H1 (cell line): ENCODE measurements at regions not wholly inside any gene's neighbourhood (a gene's known extent, or its start where the extent isn't known, plus 50 kb on each side); places are given as distances from the start of the nearest gene placed in this dataset.
A peak's percentile ranks its signal among the peaks of the same experiment; 100 is the strongest.

Experiments used
- CTCF ChIA-PET: fragments of 300-600 bp; sonication (Branson Sonifier 250); formaldehyde crosslinking; loops from one replicate; lab custom pipeline; 2021; ENCODE audit not compliant: partially characterized antibody; lab: Charles Lee
- POLR2A ChIA-PET: fragments of 300-600 bp; sonication (Branson Sonifier 250); formaldehyde crosslinking; loops from one replicate; lab custom pipeline; 2021; ENCODE audit warnings: inconsistent platforms; ENCODE audit not compliant: partially characterized antibody; lab: Charles Lee
- DNase-seq, 2 experiments: peaks; one replicate each; pipeline versions ENCODE4 v3.0.0 to v3.0.0-alpha.2; 2010 to 2022; ENCODE audit warnings: low spot score in 2 of 2, low read depth in 1 of 2, mixed read lengths in 1 of 2
- FAIRE-seq: peaks from 2 replicates; lab custom pipeline; 2011; peaks lifted over from hg19 to GRCh38; lab: Jason Lieb, UNC
- H2AFZ ChIP-seq: 2 replicates; pipeline ENCODE4 v1.8.1; 2012; ENCODE audit warnings: low read length, inconsistent platforms
- H2AK5ac ChIP-seq: 2 replicates; pipeline ENCODE4 v1.6.1; 2013; ENCODE audit warnings: low read depth, low read length
- H2BK120ac ChIP-seq: replicated peaks from 2 replicates; pipeline ENCODE3; 2013; ENCODE audit warnings: low read depth, low read length, inconsistent platforms
- H2BK12ac ChIP-seq: 2 replicates; pipeline ENCODE4 v1.6.1; 2013; ENCODE audit warnings: low read depth, low read length
- H2BK15ac ChIP-seq: 2 replicates; pipeline ENCODE4 v1.6.1; 2013; ENCODE audit warnings: low read length
- H2BK20ac ChIP-seq: 2 replicates; pipeline ENCODE4 v1.6.1; 2013; ENCODE audit warnings: low read length
- H2BK5ac ChIP-seq: 2 replicates; pipeline ENCODE4 v1.6.1; 2013; ENCODE audit warnings: low read depth, low read length
- H3K14ac ChIP-seq: 2 replicates; pipeline ENCODE4 v1.6.1; 2013; ENCODE audit warnings: inconsistent platforms; ENCODE audit not compliant: insufficient read length
- H3K18ac ChIP-seq: 2 replicates; pipeline ENCODE4 v1.6.1; 2013; ENCODE audit warnings: low read length; ENCODE audit errors: extremely low read depth
- H3K23ac ChIP-seq: 2 replicates; pipeline ENCODE4 v1.6.1; 2013; ENCODE audit warnings: inconsistent platforms; ENCODE audit not compliant: insufficient read length
- H3K23me2 ChIP-seq: 2 replicates; pipeline ENCODE4 v1.6.1; 2013; ENCODE audit warnings: low read depth, low read length
- H3K27ac ChIP-seq: 2 replicates; pipeline ENCODE4 v1.6.1; 2011; ENCODE audit warnings: low read depth, low read length, inconsistent platforms
- H3K27me3 ChIP-seq, 4 experiments: replicated peaks in 1 of 4; 1 replicate in 1 of 4; 2 replicates in 3 of 4; pipeline versions ENCODE4 v1.6.1 to v1.8.1; 2011 to 2013; ENCODE audit warnings: low read length in 3 of 4, mild to moderate bottlenecking in 3 of 4, inconsistent platforms in 2 of 4, mixed read lengths in 2 of 4, moderate library complexity in 1 of 4; ENCODE audit not compliant: control insufficient read depth in 3 of 4, insufficient read depth in 3 of 4; ENCODE audit errors: extremely low read depth in 1 of 4
- H3K36me3 ChIP-seq, 4 experiments: 2 replicates each; pipeline versions ENCODE4 v1.6.1 to v1.8.1; 2011 to 2013; ENCODE audit warnings: mild to moderate bottlenecking in 4 of 4, low read length in 3 of 4, moderate library complexity in 2 of 4, control low read depth in 1 of 4, inconsistent platforms in 1 of 4; ENCODE audit not compliant: insufficient read depth in 4 of 4, control insufficient read depth in 2 of 4
- H3K4ac ChIP-seq: replicated peaks from 2 replicates; pipeline ENCODE3; 2013; ENCODE audit warnings: low read length, low read depth, mixed read lengths, inconsistent platforms; ENCODE audit not compliant: insufficient read length
- H3K4me1 ChIP-seq, 4 experiments: replicated peaks in 1 of 4; 1 replicate in 1 of 4; 2 replicates in 3 of 4; pipeline versions ENCODE4 v1.6.1 to v1.8.1; 2011 to 2013; ENCODE audit warnings: low read length in 3 of 4, inconsistent platforms in 2 of 4, mixed read lengths in 1 of 4; ENCODE audit not compliant: insufficient read depth in 4 of 4, control insufficient read depth in 3 of 4
- H3K4me2 ChIP-seq, 2 experiments: 2 replicates each; pipeline versions ENCODE4 v1.6.1 to v1.8.1; 2011 to 2013; ENCODE audit warnings: low read depth in 2 of 2, low read length in 2 of 2, control low read depth in 1 of 2, inconsistent platforms in 1 of 2, mild to moderate bottlenecking in 1 of 2; ENCODE audit not compliant: insufficient read depth in 1 of 2
- H3K4me3 ChIP-seq, 4 experiments: fragments of 200-600, 300-600 bp in 1 of 4; sonication (generic), shearing (Covaris generic), sonication (Bioruptor Twin) in 1 of 4; 2 replicates each; pipeline versions ENCODE4 v1.5.1 to v1.8.1; 2011 to 2016; ENCODE audit warnings: low read length in 4 of 4, low read depth in 3 of 4, control low read depth in 2 of 4, inconsistent platforms in 2 of 4, mild to moderate bottlenecking in 2 of 4, mixed read lengths in 1 of 4, moderate library complexity in 1 of 4; ENCODE audit not compliant: insufficient read depth in 2 of 4; ENCODE audit errors: extremely low read depth in 1 of 4
- H3K56ac ChIP-seq: replicated peaks from 2 replicates; pipeline ENCODE3; 2013; ENCODE audit warnings: low read depth, mild to moderate bottlenecking, mixed read lengths, low read length, inconsistent platforms; ENCODE audit not compliant: insufficient read length
- H3K79me1 ChIP-seq: 2 replicates; pipeline ENCODE4 v1.6.1; 2013; ENCODE audit warnings: low read depth, low read length, control low read depth
- H3K79me2 ChIP-seq, 2 experiments: 2 replicates each; pipeline versions ENCODE4 v1.6.1 to v1.8.1; 2012 to 2013; ENCODE audit warnings: low read length in 2 of 2, mild to moderate bottlenecking in 2 of 2, inconsistent platforms in 1 of 2; ENCODE audit not compliant: insufficient read depth in 2 of 2, control insufficient read depth in 1 of 2
- H3K9ac ChIP-seq, 4 experiments: replicated peaks in 1 of 4; 1 replicate in 1 of 4; 2 replicates in 3 of 4; pipeline versions ENCODE4 v1.6.1 to v1.8.1; 2011 to 2013; ENCODE audit warnings: low read depth in 3 of 4, low read length in 3 of 4, control low read depth in 2 of 4, mild to moderate bottlenecking in 2 of 4, moderate library complexity in 2 of 4, inconsistent platforms in 1 of 4; ENCODE audit errors: extremely low read depth in 1 of 4
- H3K9me3 ChIP-seq, 2 experiments: 2 replicates each; pipeline versions ENCODE4 v1.6.1 to v1.8.1; 2012 to 2013; ENCODE audit warnings: mild to moderate bottlenecking in 2 of 2, moderate library complexity in 2 of 2, control low read depth in 1 of 2, inconsistent platforms in 1 of 2, low read depth in 1 of 2, low read length in 1 of 2, mixed read lengths in 1 of 2; ENCODE audit not compliant: insufficient read depth in 2 of 2
- H4K20me1 ChIP-seq, 2 experiments: replicated peaks in 1 of 2; 2 replicates each; pipeline versions ENCODE3 to v1.8.1; 2011 to 2013; ENCODE audit warnings: inconsistent platforms in 2 of 2, low read length in 2 of 2, mild to moderate bottlenecking in 1 of 2; ENCODE audit not compliant: insufficient read depth in 2 of 2, control insufficient read depth in 1 of 2
- H4K5ac ChIP-seq: 2 replicates; pipeline ENCODE4 v1.6.1; 2013; ENCODE audit warnings: low read length, low read depth, mixed read lengths, inconsistent platforms; ENCODE audit not compliant: insufficient read length
- H4K8ac ChIP-seq: 2 replicates; pipeline ENCODE4 v1.8.0; 2013; ENCODE audit warnings: mild to moderate bottlenecking, moderate library complexity, low read length, inconsistent platforms; ENCODE audit not compliant: insufficient read depth; ENCODE audit errors: extremely low read depth
- H4K91ac ChIP-seq: replicated peaks from 2 replicates; pipeline ENCODE3; 2013; ENCODE audit warnings: low read length, mixed read lengths, inconsistent platforms; ENCODE audit not compliant: insufficient read length
- BACH1 ChIP-seq: IDR thresholded peaks from 2 replicates; pipeline ENCODE4 v1.6.1; 2012; ENCODE audit warnings: low read length, improper control_type of control experiment
- BCL11A ChIP-seq, 2 experiments: IDR thresholded peaks; one replicate each; pipeline ENCODE4 v1.6.1; 2011; ENCODE audit warnings: low read depth in 2 of 2, low read length in 2 of 2, mild to moderate bottlenecking in 2 of 2
- CBX8 ChIP-seq: fragments of 300-800, 300-1000 bp; sonication (generic); IDR thresholded peaks from 2 replicates; pipeline ENCODE4 v1.7.1; 2016; ENCODE audit warnings: low read depth, low read length, borderline replicate concordance
- FOSL1 ChIP-seq: IDR thresholded peaks from 2 replicates; pipeline ENCODE4 v1.6.1; 2011; ENCODE audit warnings: mild to moderate bottlenecking, low read depth, low read length, moderate library complexity; ENCODE audit not compliant: insufficient read depth
- KDM1A ChIP-seq: fragments of 200-600, 300-600 bp; sonication (generic); IDR thresholded peaks from 2 replicates; pipeline ENCODE4 v1.7.1; 2016; ENCODE audit warnings: mild to moderate bottlenecking, low read length, borderline replicate concordance
- MAFK ChIP-seq: IDR thresholded peaks from 2 replicates; pipeline ENCODE4 v1.6.1; 2012; ENCODE audit warnings: low read depth, mild to moderate bottlenecking, improper control_type of control experiment, low read length
- NANOG ChIP-seq: IDR thresholded peaks from 2 replicates; pipeline ENCODE4 v1.6.1; 2011; ENCODE audit warnings: low read length, low read depth, mild to moderate bottlenecking, inconsistent platforms; ENCODE audit not compliant: insufficient read depth, poor library complexity, severe bottlenecking
- RBBP5 ChIP-seq: IDR thresholded peaks from 2 replicates; pipeline ENCODE4 v1.7.1; 2012; ENCODE audit warnings: low read depth, mild to moderate bottlenecking, inconsistent platforms, low read length, moderate library complexity, borderline replicate concordance
- RXRA ChIP-seq: IDR thresholded peaks from 2 replicates; pipeline ENCODE4 v1.6.1; 2011; ENCODE audit warnings: low read depth, mild to moderate bottlenecking, low read length, moderate library complexity; ENCODE audit not compliant: insufficient read depth
- SP2 ChIP-seq: IDR thresholded peaks from 2 replicates; pipeline ENCODE4 v1.6.1; 2012; ENCODE audit warnings: mild to moderate bottlenecking, low read length, inconsistent platforms
- TBP ChIP-seq: IDR thresholded peaks from 2 replicates; pipeline ENCODE4 v1.6.1; 2011; ENCODE audit warnings: low read depth, low read length, improper control_type of control experiment
- TCF12 ChIP-seq: IDR thresholded peaks from 2 replicates; pipeline ENCODE4 v1.6.1; 2011; ENCODE audit warnings: low read depth, mild to moderate bottlenecking, low read length
- WGBS, 2 experiments: shearing (Covaris generic) in 1 of 2; methylation state at CpG; one replicate each; pipeline versions ENCODE4 v1.1.6 to v1.1.7; 2013 to 2015; ENCODE audit warnings: low lambda C conversion rate in 2 of 2, mixed read lengths in 2 of 2, inconsistent platforms in 1 of 2, low coverage in 1 of 2, missing lambda C conversion rate in 1 of 2; ENCODE audit not compliant: insufficient replicate concordance in 2 of 2, insufficient coverage in 1 of 2, insufficient read length in 1 of 2; ENCODE audit errors: extremely low coverage in 1 of 2, missing lambda C conversion rate in 1 of 2; 5-methylcytosine and 5-hydroxymethylcytosine counted together

GRCh38 chr6:146914489-146915483, 289.4 kb upstream of the STXBP5 start:
- Histone ChIP-seq H2AK5ac (no peak overlapping the region), H2BK15ac (peak overlapping the region; percentile 23; the same call in 1 of the 2 replicates), H4K91ac (no peak overlapping the region), H2BK12ac (peak overlapping the region; percentile 93), H3K23ac (no peak overlapping the region), H3K36me3 (no peaks in the 10 kb centered on the region), H3K14ac (no peak overlapping the region), H4K8ac (no peak overlapping the region), H2BK120ac (no peak overlapping the region), H4K20me1 (no peaks in the 10 kb centered on the region), H3K4me2 (0 out of 4 replicates have a peak overlapping the region, but pooled peaks of 1 of the 2 experiments have one; percentile 16), H3K79me2 (no peaks in the 10 kb centered on the region), H3K4me3 (no peak overlapping the region), H3K18ac (peak overlapping the region; percentile 13; the same call in 1 of the 2 replicates), H2AFZ (peak overlapping the region; percentile 99; the same call in 1 of the 2 replicates), H4K5ac (no peak overlapping the region), H3K4me1 (peaks cover 4 to 11% (median 6%) of the 10 kb centered on the region in 4 experiments; a peak in 5 of 7 replicates), H3K4ac (no peak overlapping the region), H2BK5ac (no peak overlapping the region), H3K9me3 (no peaks in the 10 kb centered on the region), H3K79me1 (no peaks in the 10 kb centered on the region), H3K23me2 (no peaks in the 10 kb centered on the region), H3K9ac (no peak overlapping the region), H2BK20ac (peak overlapping the region; percentile 66; the same call in 1 of the 2 replicates), H3K27ac (no peak overlapping the region), H3K56ac (no peak overlapping the region), H3K27me3 (no peaks in the 10 kb centered on the region; a peak in 1 of 7 replicates)
- no peak for FAIRE-seq
- POLR2A ChIA-PET, result interaction anchor here (1.3 kb wide), 1 partner anchor 86 kb away, joined by 3 read pairs; no protein-coding TSS in a partner anchor
- no peak for DNase-seq
- WGBS, 2 experiments, result 93% methylated on average over 8 of the region's 8 CpGs; no CpG with 5 or more reads in 1 of the 2 experiments
- CTCF ChIA-PET, result no interaction called here
- TF ChIP-seq TBP (no peak), MAFK (no peak), CBX8 (no peak), RBBP5 (no peak), FOSL1 (no peak), SP2 (no peak), BCL11A (IDR thresholded peaks at IDR 0.05; ENCODE audit: low read depth in 2 of 2, low read length in 2 of 2) (no peak), TCF12 (no peak), RXRA (no peak), KDM1A (no peak), BACH1 (no peak), NANOG (no peak)
